ENCODE measurements at regions not wholly inside any gene's neighbourhood (a gene's known extent, or its start where the extent isn't known, plus 50 kb on each side); places are given as distances from the start of the nearest gene placed in this dataset.

- no peak for ATAC-seq (ENCODE audit: low FRiP score in 2 of 2)
- 75 to 77% methylated on average over 5 of the region's 5 CpGs for WGBS, 2 donors
- TF ChIP-seq EP300 (IDR thresholded peaks at IDR 0.05): no peak
- no peak for TF ChIP-seq POLR2AphosphoS5 (IDR thresholded peaks at IDR 0.05)
- TF ChIP-seq CTCF (IDR thresholded peaks at IDR 0.05): no peak
- TF ChIP-seq POLR2A (IDR thresholded peaks at IDR 0.05): no peak
- H3K9me3 ChIP-seq: no peaks in the 10 kb centered on the region
- H3K27ac ChIP-seq: no peak overlapping the region
- H3K4me3 ChIP-seq: no peak overlapping the region
- H3K4me1 ChIP-seq: no peaks in the 10 kb centered on the region
- no peak for DNase-seq
- no peaks in the 10 kb centered on the region for H3K27me3 ChIP-seq
- no peaks in the 10 kb centered on the region for H3K36me3 ChIP-seq
Observed at GRCh38 chr21:23799376-23799775, 1807.9 kb downstream of the MRPL39 start.

DNA sequence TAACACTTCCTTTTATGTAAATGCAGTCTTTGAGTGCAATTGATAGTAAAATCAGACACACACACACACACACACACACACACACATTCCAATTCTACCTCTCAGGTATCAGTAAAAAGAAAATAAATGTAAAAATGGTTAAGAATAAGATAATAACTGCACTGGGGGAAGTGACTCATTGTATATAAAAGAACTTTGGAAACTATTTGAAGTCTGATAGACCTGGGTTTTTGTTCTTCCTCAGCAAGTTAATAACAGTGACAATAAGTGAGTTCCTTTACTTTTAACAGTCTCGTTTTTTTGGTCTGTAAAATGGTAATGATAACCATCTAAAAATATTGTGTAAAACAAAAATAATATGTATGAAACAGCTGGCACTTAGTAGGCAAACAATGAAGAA, 1815.0 kb downstream of the MRPL39 start:
- ATAC-seq (ENCODE audit: low FRiP score in 2 of 2) (no peak), DNase-seq (no peak)
- 39 to 53% methylated on average over 1 of the region's 1 CpG for WGBS, 2 donors
- no peak for TF ChIP-seq POLR2AphosphoS5 (IDR thresholded peaks at IDR 0.05)
- no peak for TF ChIP-seq EP300 (IDR thresholded peaks at IDR 0.05)
- Histone ChIP-seq H3K27ac (no peak overlapping the region), H3K4me1 (no peaks in the 10 kb centered on the region), H3K4me3 (no peak overlapping the region), H3K27me3 (no peaks in the 10 kb centered on the region), H3K36me3 (no peaks in the 10 kb centered on the region), H3K9me3 (no peaks in the 10 kb centered on the region)

- WGBS, 2 donors: 39 to 94% methylated on average over 1 of the region's 1 CpG
- no peak for ATAC-seq (ENCODE audit: low FRiP score in 2 of 2)
- Histone ChIP-seq H3K4me1 (no peaks in the 10 kb centered on the region), H3K9me3 (no peaks in the 10 kb centered on the region), H3K27ac (no peak overlapping the region), H3K36me3 (no peaks in the 10 kb centered on the region), H3K4me3 (no peak overlapping the region), H3K27me3 (no peaks in the 10 kb centered on the region)
- TF ChIP-seq CTCF (IDR thresholded peaks at IDR 0.05) (no peak), POLR2AphosphoS5 (IDR thresholded peaks at IDR 0.05) (no peak), EP300 (IDR thresholded peaks at IDR 0.05) (no peak), POLR2A (IDR thresholded peaks at IDR 0.05) (no peak)
- no peak for DNase-seq
Observed at GRCh38 chr21:23789864-23790263, 1817.4 kb downstream of the MRPL39 start.

GRCh38 chr21:23780326-23780725, 1827.0 kb downstream of the MRPL39 start:
- no peak overlapping the region for H3K4me3 ChIP-seq
- H3K9me3 ChIP-seq: no peaks in the 10 kb centered on the region
- H3K36me3 ChIP-seq: no peaks in the 10 kb centered on the region
- no peaks in the 10 kb centered on the region for H3K27me3 ChIP-seq
- no peak for ATAC-seq (ENCODE audit: low FRiP score in 2 of 2)
- TF ChIP-seq EP300 (IDR thresholded peaks at IDR 0.05) (no peak), POLR2AphosphoS5 (IDR thresholded peaks at IDR 0.05) (no peak), CTCF (IDR thresholded peaks at IDR 0.05) (no peak), POLR2A (IDR thresholded peaks at IDR 0.05) (no peak)
- H3K4me1 ChIP-seq: no peaks in the 10 kb centered on the region
- DNase-seq: no peak
- H3K27ac ChIP-seq: no peak overlapping the region
- WGBS, 2 donors: 76 to 86% methylated on average over 2 of the region's 2 CpGs

- Histone ChIP-seq H3K27ac (no peak overlapping the region), H3K9me3 (peaks cover 0 to 6% (median 0%) of the 10 kb centered on the region in 4 donors), H3K4me1 (no peaks in the 10 kb centered on the region), H3K36me3 (no peaks in the 10 kb centered on the region), H3K4me3 (no peak overlapping the region), H3K27me3 (no peaks in the 10 kb centered on the region)
- no peak for DNase-seq
- TF ChIP-seq POLR2AphosphoS5 (IDR thresholded peaks at IDR 0.05) (no peak), EP300 (IDR thresholded peaks at IDR 0.05) (no peak), POLR2A (IDR thresholded peaks at IDR 0.05) (no peak), CTCF (IDR thresholded peaks at IDR 0.05) (no peak)
- ATAC-seq (ENCODE audit: low FRiP score in 2 of 2): no peak
- 77 to 78% methylated on average over 2 of the region's 2 CpGs for WGBS, 2 donors
Observed at GRCh38 chr21:23743821-23744220, 1863.5 kb downstream of the MRPL39 start.
